ENCODE measurements at regions not wholly inside any gene's neighbourhood (a gene's known extent, or its start where the extent isn't known, plus 50 kb on each side); places are given as distances from the start of the nearest gene placed in this dataset.
"Not testable (repeated sequence)": the region's sequence is repeated elsewhere in the genome, so short reads cannot be mapped to it uniquely, and the experiment has no call there.

- Mint-ChIP-seq H3K4me3 (no peak overlapping the region), H3K27me3 (no peaks in the 10 kb centered on the region), H3K27ac (no peak overlapping the region), H3K9me3 (no peaks in the 10 kb centered on the region), H3K36me3 (no peaks in the 10 kb centered on the region), H3K4me1 (peaks cover 8% of the 10 kb centered on the region)
- DNase-seq, result no peak
- CTCF ChIA-PET, result no interaction called here
Measured at GRCh38 chrX:8042304-8042703, 115.1 kb upstream of the PNPLA4 start.

- H3K9me3 Mint-ChIP-seq, H3K27ac Mint-ChIP-seq, H3K4me1 Mint-ChIP-seq, DNase-seq, CTCF ChIA-PET, H3K4me3 Mint-ChIP-seq, H3K27me3 Mint-ChIP-seq, H3K36me3 Mint-ChIP-seq: not testable (repeated sequence)
Measured at GRCh38 chrX:8039711-8040110, 112.5 kb upstream of the PNPLA4 start.

- DNase-seq, result no peak
- no peaks in the 10 kb centered on the region for H3K27me3 Mint-ChIP-seq
- no peak overlapping the region for H3K27ac Mint-ChIP-seq
- peaks cover 8% of the 10 kb centered on the region for H3K4me1 Mint-ChIP-seq
- H3K9me3 Mint-ChIP-seq, result no peaks in the 10 kb centered on the region
- no peaks in the 10 kb centered on the region for H3K36me3 Mint-ChIP-seq
- CTCF ChIA-PET, result no interaction called here
- no peak overlapping the region for H3K4me3 Mint-ChIP-seq
Measured at GRCh38 chrX:8037593-8038348, 110.6 kb upstream of the PNPLA4 start.

- DNase-seq, result no peak
- Mint-ChIP-seq H3K27me3 (no peaks in the 10 kb centered on the region), H3K36me3 (no peaks in the 10 kb centered on the region), H3K9me3 (no peaks in the 10 kb centered on the region), H3K4me3 (no peak overlapping the region), H3K27ac (no peak overlapping the region), H3K4me1 (peaks cover 8% of the 10 kb centered on the region)
- CTCF ChIA-PET, result no interaction called here
Measured at GRCh38 chrX:8036914-8037313, 109.7 kb upstream of the PNPLA4 start.

GRCh38 chrX:8034058-8034457 is 106.8 kb upstream of the PNPLA4 start:
- peaks cover 8% of the 10 kb centered on the region for H3K4me1 Mint-ChIP-seq
- no peaks in the 10 kb centered on the region for H3K27me3 Mint-ChIP-seq
- peaks cover under 1% of the 10 kb centered on the region for H3K9me3 Mint-ChIP-seq

GRCh38 chrX:8033175-8033574 is 106.0 kb upstream of the PNPLA4 start:
- Mint-ChIP-seq H3K27me3 (no peaks in the 10 kb centered on the region), H3K9me3 (peaks cover 2% of the 10 kb centered on the region), H3K4me1 (peaks cover 8% of the 10 kb centered on the region), H3K4me3 (no peak overlapping the region), H3K27ac (peak overlapping the region; percentile 33), H3K36me3 (no peaks in the 10 kb centered on the region)
- no peak for DNase-seq
- CTCF ChIA-PET, result no interaction called here

More at GRCh38 chrX:8034058-8034457, 106.8 kb upstream of the PNPLA4 start:
- H3K27ac Mint-ChIP-seq, result no peak overlapping the region
- no peaks in the 10 kb centered on the region for H3K36me3 Mint-ChIP-seq
- DNase-seq, result no peak
- CTCF ChIA-PET, result no interaction called here
- H3K4me3 Mint-ChIP-seq, result no peak overlapping the region

- Mint-ChIP-seq H3K4me3 (no peak overlapping the region), H3K36me3 (no peaks in the 10 kb centered on the region), H3K27me3 (no peaks in the 10 kb centered on the region), H3K4me1 (no peaks in the 10 kb centered on the region), H3K27ac (no peak overlapping the region), H3K9me3 (peaks cover 2% of the 10 kb centered on the region)
- no peak for DNase-seq
- CTCF ChIA-PET, result no interaction called here
Measured at GRCh38 chrX:8030361-8030760, 103.1 kb upstream of the PNPLA4 start.

GRCh38 chrX:8027827-8028226 is 100.6 kb upstream of the PNPLA4 start:
- H3K27me3 Mint-ChIP-seq, result no peaks in the 10 kb centered on the region
- no peak overlapping the region for H3K27ac Mint-ChIP-seq
- CTCF ChIA-PET, result no interaction called here
- no peak for DNase-seq
- H3K4me1 Mint-ChIP-seq, result no peaks in the 10 kb centered on the region
- H3K36me3 Mint-ChIP-seq, result no peaks in the 10 kb centered on the region
- no peak overlapping the region for H3K4me3 Mint-ChIP-seq
- peaks cover 2% of the 10 kb centered on the region for H3K9me3 Mint-ChIP-seq

GRCh38 chrX:8025705-8026104 is 98.5 kb upstream of the PNPLA4 start:
- no peak for DNase-seq
- Mint-ChIP-seq H3K4me3 (no peak overlapping the region), H3K9me3 (peaks cover 2% of the 10 kb centered on the region), H3K36me3 (no peaks in the 10 kb centered on the region), H3K27me3 (no peaks in the 10 kb centered on the region), H3K27ac (no peak overlapping the region), H3K4me1 (no peaks in the 10 kb centered on the region)
- CTCF ChIA-PET, result no interaction called here

- H3K27ac Mint-ChIP-seq, result no peak overlapping the region
- H3K4me3 Mint-ChIP-seq, result no peak overlapping the region
- CTCF ChIA-PET, result no interaction called here
- H3K4me1 Mint-ChIP-seq, result no peaks in the 10 kb centered on the region
- H3K36me3 Mint-ChIP-seq, result no peaks in the 10 kb centered on the region
- no peaks in the 10 kb centered on the region for H3K27me3 Mint-ChIP-seq
- no peak for DNase-seq
- no peaks in the 10 kb centered on the region for H3K9me3 Mint-ChIP-seq
Measured at GRCh38 chrX:8018934-8019333, 91.7 kb upstream of the PNPLA4 start.

GRCh38 chrX:8010105-8010504 is 82.9 kb upstream of the PNPLA4 start:
- H3K27ac Mint-ChIP-seq, result no peak overlapping the region
- no peaks in the 10 kb centered on the region for H3K27me3 Mint-ChIP-seq
- no peak overlapping the region for H3K4me3 Mint-ChIP-seq

GRCh38 chrX:8005678-8006347 is 78.6 kb upstream of the PNPLA4 start:
- no peak overlapping the region for H3K4me3 Mint-ChIP-seq
- no peak for DNase-seq
- H3K4me1 Mint-ChIP-seq, result no peaks in the 10 kb centered on the region
- H3K27me3 Mint-ChIP-seq, result no peaks in the 10 kb centered on the region
- CTCF ChIA-PET, result no interaction called here
- no peak overlapping the region for H3K27ac Mint-ChIP-seq
- no peaks in the 10 kb centered on the region for H3K9me3 Mint-ChIP-seq
- H3K36me3 Mint-ChIP-seq, result no peaks in the 10 kb centered on the region

More at GRCh38 chrX:8010105-8010504, 82.9 kb upstream of the PNPLA4 start:
- Mint-ChIP-seq H3K36me3 (no peaks in the 10 kb centered on the region), H3K4me1 (no peaks in the 10 kb centered on the region), H3K9me3 (no peaks in the 10 kb centered on the region)
- CTCF ChIA-PET, result no interaction called here
- no peak for DNase-seq

- Mint-ChIP-seq H3K9me3 (no peaks in the 10 kb centered on the region), H3K27me3 (no peaks in the 10 kb centered on the region), H3K27ac (no peak overlapping the region), H3K4me3 (no peak overlapping the region), H3K36me3 (no peaks in the 10 kb centered on the region), H3K4me1 (no peaks in the 10 kb centered on the region)
- CTCF ChIA-PET, result no interaction called here
- DNase-seq, result no peak
Measured at GRCh38 chrX:8003147-8003883, 76.1 kb upstream of the PNPLA4 start.

GRCh38 chrX:7996851-7997250 is 69.6 kb upstream of the PNPLA4 start:
- DNase-seq, result no peak
- Mint-ChIP-seq H3K4me1 (no peaks in the 10 kb centered on the region), H3K27ac (no peak overlapping the region), H3K27me3 (no peaks in the 10 kb centered on the region), H3K4me3 (no peak overlapping the region), H3K9me3 (no peaks in the 10 kb centered on the region), H3K36me3 (no peaks in the 10 kb centered on the region)
- CTCF ChIA-PET, result interaction anchor here (1.0 kb wide), 1 partner anchor 738 kb away, joined by 3 read pairs; no protein-coding TSS in a partner anchor

- Mint-ChIP-seq H3K36me3 (no peaks in the 10 kb centered on the region), H3K4me1 (no peaks in the 10 kb centered on the region), H3K4me3 (no peak overlapping the region), H3K27ac (no peak overlapping the region), H3K9me3 (no peaks in the 10 kb centered on the region), H3K27me3 (no peaks in the 10 kb centered on the region)
- peak; percentile 36 for DNase-seq
- CTCF ChIA-PET, result interaction anchor here (1.0 kb wide), 1 partner anchor 739 kb away, joined by 3 read pairs; no protein-coding TSS in a partner anchor
Measured at GRCh38 chrX:7996414-7996813, 69.2 kb upstream of the PNPLA4 start.

Measured in activated naive CD4-positive, alpha-beta T cell treated with anti-CD3 and anti-CD28 coated beads, Interleukin-2, amount 10 ng/mL, durations not matched to agents 7 days and 5 days (primary cell).